GM12873 (cell line): ENCODE measurements at regions not wholly inside any gene's neighbourhood (a gene's known extent, or its start where the extent isn't known, plus 50 kb on each side); places are given as distances from the start of the nearest gene placed in this dataset.

Experiments used
- CTCF ChIP-seq: IDR thresholded peaks from 2 replicates; pipeline ENCODE4 v1.5.1; 2012; ENCODE audit warnings: low read depth, mild to moderate bottlenecking, moderate library complexity, low read length, control low read depth; ENCODE audit not compliant: insufficient read depth; ENCODE audit errors: missing control alignments

GRCh38 chr5:154648706-154649105 is 106.5 kb upstream of the LARP1 start:
- TF ChIP-seq CTCF = no peak

GRCh38 chr5:154648229-154648628 is 106.9 kb upstream of the LARP1 start:
- TF ChIP-seq CTCF = no peak

GRCh38 chr5:154647761-154648145 is 107.4 kb upstream of the LARP1 start:
- no peak for TF ChIP-seq CTCF

- no peak for TF ChIP-seq CTCF
Measured at GRCh38 chr5:154647114-154647760, 107.9 kb upstream of the LARP1 start.

GRCh38 chr5:154646745-154647113 is 108.4 kb upstream of the LARP1 start:
- TF ChIP-seq CTCF = no peak

GRCh38 chr5:154644745-154645411 is 110.3 kb upstream of the LARP1 start:
- no peak for TF ChIP-seq CTCF

DNA sequence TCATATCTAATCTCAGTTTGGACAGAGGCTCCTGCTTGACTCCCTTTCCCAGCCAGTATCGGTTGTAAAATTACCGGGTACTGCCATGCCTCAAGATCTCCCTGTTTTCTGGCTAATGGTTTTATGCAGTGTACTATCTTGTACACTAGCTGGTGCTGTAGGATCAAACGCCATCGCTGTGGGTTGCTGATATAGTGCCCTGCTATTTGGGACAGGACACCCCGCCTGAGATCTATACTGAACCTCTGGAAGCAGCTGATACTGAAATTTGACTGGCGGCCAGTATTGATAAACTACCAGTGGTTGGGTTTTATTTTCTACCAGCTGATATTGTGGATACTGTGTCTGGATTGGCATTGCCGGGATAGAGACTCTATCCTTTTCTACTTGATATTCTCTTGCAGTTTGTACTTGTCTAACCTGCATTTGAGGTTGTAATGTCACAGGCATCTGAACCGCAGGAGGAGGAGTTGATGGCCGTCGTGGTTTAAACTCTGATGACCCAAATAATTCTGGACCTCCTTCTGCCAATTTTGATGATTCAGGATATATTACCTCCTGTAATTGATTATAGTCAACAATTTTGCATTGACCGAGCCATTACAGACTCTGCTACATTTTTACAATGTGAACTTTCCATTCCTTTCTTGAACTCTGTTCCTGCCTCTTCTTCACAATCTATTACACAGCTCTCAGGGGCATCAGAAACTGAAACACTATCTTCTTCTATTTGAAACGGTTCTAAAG is 112.5 kb upstream of the LARP1 start:
- peak; percentile 66 for TF ChIP-seq CTCF
